NCI-H69 (cell line): ENCODE measurements at regions not wholly inside any gene's neighbourhood (a gene's known extent, or its start where the extent isn't known, plus 50 kb on each side); places are given as distances from the start of the nearest gene placed in this dataset.
"Not testable (repeated sequence)": the region's sequence is repeated elsewhere in the genome, so short reads cannot be mapped to it uniquely, and the experiment has no call there.

ENCODE experiments used
- DNase-seq: peaks from one replicate; lab custom pipeline; 2025; lab: John Stamatoyannopoulos, UW

GRCh38 chr1:8169364-8170058 is 143.4 kb upstream of the ERRFI1 start:
- DNase-seq, result peak; percentile 91

DNA sequence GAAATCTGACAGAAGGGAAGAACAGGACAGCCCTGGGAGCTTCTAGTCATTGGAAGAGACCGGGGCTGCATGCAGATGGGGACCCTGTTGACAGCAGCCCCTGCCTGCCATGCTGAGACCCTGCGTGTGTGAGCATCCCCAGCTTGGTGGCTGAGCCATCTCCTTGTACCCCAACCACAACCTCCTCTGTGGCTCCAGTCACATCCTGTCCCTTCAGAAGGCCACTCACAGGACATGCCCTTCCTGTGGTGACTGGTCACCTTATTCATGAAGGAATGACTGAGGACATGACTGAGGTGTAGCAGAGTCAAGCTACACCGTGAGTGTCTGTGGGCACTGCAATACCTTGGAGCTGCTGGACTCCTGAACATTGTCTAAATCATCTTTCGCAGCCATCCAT is 141.8 kb upstream of the ERRFI1 start:
- DNase-seq, result no peak

- peak; percentile 36 for DNase-seq
Measured at GRCh38 chr1:8166406-8166805, 140.3 kb upstream of the ERRFI1 start.

GRCh38 chr1:8165595-8166360 is 139.7 kb upstream of the ERRFI1 start:
- peak; percentile 16 for DNase-seq

GRCh38 chr1:8164670-8165069 is 138.6 kb upstream of the ERRFI1 start:
- DNase-seq, result no peak

GRCh38 chr1:8163039-8163438 is 136.9 kb upstream of the ERRFI1 start:
- no peak for DNase-seq

DNA sequence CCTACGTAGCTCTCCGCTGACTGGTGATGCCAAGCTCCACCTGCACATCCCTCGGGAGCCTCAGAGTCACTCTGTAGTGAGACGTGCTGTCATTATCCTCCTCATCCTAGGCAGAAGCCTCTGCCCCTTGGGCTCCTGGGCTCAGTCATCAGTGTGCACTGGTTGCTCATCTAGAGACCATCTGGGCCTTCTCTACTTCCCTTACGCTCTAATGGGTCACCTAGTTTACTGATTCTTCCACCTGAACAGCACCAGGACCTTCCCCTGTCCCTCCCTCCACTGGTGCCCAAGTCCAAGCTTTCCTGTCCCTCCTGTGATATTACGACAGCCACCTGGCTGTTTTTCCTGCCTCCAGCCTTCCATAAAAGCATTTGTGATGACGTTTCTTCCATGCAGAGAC is 136.1 kb upstream of the ERRFI1 start:
- no peak for DNase-seq

GRCh38 chr1:8161546-8162105 is 135.5 kb upstream of the ERRFI1 start:
- no peak for DNase-seq

- DNase-seq, result no peak
Measured at GRCh38 chr1:8159470-8160024, 133.4 kb upstream of the ERRFI1 start.

GRCh38 chr1:8158995-8159394 is 132.9 kb upstream of the ERRFI1 start:
- DNase-seq, result no peak

GRCh38 chr1:8157765-8158164 is 131.7 kb upstream of the ERRFI1 start:
- DNase-seq, result no peak

- DNase-seq, result no peak
Measured at GRCh38 chr1:8155528-8156186, 129.5 kb upstream of the ERRFI1 start.

GRCh38 chr1:8154621-8155052 is 128.5 kb upstream of the ERRFI1 start:
- DNase-seq, result peak; percentile 80

GRCh38 chr1:8153961-8154360 is 127.9 kb upstream of the ERRFI1 start:
- no peak for DNase-seq

GRCh38 chr1:8152731-8153702 is 126.9 kb upstream of the ERRFI1 start:
- no peak for DNase-seq

- no peak for DNase-seq
Measured at GRCh38 chr1:8151647-8152046, 125.5 kb upstream of the ERRFI1 start.

DNA sequence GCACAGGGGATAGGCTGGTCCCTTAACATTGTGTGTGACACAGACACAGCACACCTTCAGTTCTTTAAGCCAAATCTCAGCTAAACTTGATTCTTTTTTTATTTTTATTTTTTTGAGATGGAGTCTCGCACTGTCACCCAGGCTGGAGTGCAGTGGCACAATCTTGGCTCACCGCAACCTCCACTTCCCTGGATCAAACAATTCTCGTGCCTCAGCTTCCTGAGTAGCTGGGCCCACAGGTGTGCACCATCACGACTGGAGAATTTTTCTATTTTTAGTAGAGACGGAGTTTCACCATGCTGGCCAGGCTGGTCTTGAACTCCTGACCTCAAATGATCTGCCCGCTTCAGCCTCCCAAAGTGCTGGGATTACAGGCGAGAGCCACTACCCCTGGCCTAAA is 123.6 kb upstream of the ERRFI1 start:
- DNase-seq, result not testable (repeated sequence)

DNA sequence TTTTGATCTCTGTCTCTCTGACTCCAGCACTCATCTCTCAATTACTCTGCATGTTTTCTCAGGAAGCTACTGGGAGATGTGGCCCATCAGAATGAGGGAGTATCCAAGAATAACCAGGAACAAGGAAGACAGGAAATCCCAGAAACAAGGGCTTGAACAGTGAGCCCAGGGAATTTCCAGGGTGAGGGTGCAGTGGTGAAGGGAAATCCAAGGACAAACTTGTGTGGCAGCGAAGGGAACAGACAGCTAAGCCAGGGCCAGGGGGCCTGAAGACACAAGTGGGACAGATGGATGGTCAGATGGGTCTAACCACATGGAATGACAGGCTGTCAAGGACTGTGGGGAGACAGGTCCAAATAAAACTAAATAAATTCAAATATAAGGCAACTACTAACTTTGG is 121.8 kb upstream of the ERRFI1 start:
- DNase-seq, result no peak

DNA sequence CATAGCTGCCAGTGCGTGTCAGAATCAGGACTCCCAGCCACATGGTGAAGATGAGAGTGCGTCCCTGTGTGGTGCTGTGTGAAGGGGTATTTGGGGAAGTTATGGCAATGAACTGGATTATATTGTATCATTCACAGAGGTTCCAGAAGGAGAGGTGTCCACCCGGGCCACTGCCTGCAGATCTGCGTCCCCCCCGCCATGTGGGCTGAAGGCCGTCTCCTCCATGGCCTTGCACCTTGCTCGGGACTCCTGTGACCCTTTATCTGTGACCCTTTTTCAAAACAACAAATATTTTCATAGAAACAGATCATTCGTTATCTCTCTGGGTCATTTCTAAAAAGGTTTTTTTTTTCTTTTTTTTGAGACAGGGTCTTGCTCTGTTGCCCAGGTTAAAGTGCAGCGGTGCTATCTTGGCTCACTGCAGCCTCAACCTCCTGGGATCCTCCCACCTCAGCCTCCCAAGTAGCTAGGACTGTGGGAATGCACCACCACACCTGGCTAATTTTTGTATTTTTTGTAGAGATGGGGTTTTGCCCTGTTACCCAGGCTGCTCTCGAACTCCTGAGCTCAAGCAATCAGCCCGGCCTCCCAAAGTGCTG is 120.2 kb upstream of the ERRFI1 start:
- no peak for DNase-seq

DNA sequence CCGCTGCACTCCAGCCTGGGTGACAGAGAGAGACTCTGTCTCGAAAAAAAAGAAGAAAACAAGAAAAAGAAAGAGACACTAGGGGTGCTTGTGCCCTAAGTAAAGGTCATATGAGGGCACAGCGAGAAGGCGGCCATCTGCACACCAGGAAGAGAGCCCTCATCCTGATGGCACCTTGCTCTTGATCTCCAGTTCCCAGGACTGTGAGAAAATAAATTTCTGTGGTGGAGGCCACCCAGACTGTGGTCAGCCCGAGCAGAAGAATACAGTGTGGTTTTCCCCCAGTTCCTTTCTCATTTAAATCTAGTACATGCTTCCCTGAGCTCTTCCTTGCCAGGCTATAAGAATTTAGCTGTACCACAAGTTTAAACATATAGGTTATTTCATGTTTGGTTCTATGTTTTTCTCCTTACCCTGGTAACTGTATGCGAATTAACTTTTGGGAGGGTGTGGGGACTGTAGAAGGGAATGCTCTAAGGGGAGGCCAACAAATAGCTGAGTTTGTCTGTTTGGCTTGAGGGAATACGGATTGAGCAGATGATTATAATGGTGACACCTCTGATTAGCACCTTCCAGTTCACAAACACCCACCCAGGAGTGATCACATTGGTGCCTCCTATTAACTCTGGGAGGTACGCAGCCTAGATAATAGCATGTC is 119.6 kb upstream of the ERRFI1 start:
- DNase-seq, result no peak
